GM12878 (cell line): ENCODE measurements at regions not wholly inside any gene's neighbourhood (a gene's known extent, or its start where the extent isn't known, plus 50 kb on each side); places are given as distances from the start of the nearest gene placed in this dataset.

Experiments used
- BRCA1 ChIP-seq: IDR thresholded peaks from 2 replicates; pipeline ENCODE4 v1.6.1; 2011; ENCODE audit warnings: low read depth, low read length, improper control_type of control experiment
- EP300 ChIP-seq, 2 experiments: fragments of 150-350 bp in 1 of 2; IDR thresholded peaks; 2 replicates each; pipeline ENCODE4 v1.6.1; 2011 to 2012; ENCODE audit warnings: low read depth in 2 of 2, low read length in 2 of 2, borderline replicate concordance in 1 of 2, improper control_type of control experiment in 1 of 2, inconsistent platforms in 1 of 2; ENCODE audit not compliant: control insufficient read depth in 1 of 2
- EZH2 ChIP-seq: IDR thresholded peaks from 2 replicates; pipeline ENCODE4 v1.6.1; 2012; ENCODE audit warnings: low read depth, mild to moderate bottlenecking, control low read depth, inconsistent platforms, low read length, borderline replicate concordance; ENCODE audit not compliant: control insufficient read depth
- FOXM1 ChIP-seq: IDR thresholded peaks from 2 replicates; pipeline ENCODE4 v1.6.1; 2012; ENCODE audit warnings: low read depth, mild to moderate bottlenecking, inconsistent platforms, low read length, moderate library complexity
- GABPA ChIP-seq: IDR thresholded peaks from 2 replicates; pipeline ENCODE4 v1.6.1; 2014; ENCODE audit warnings: antibody characterized with exemption, low read depth, mild to moderate bottlenecking, inconsistent platforms
- NRF1 ChIP-seq: conservative IDR thresholded peaks from 2 replicates; pipeline ENCODE4 v1.6.1; 2011; ENCODE audit warnings: mild to moderate bottlenecking, low read depth, low read length, improper control_type of control experiment
- POLR2A ChIP-seq: IDR thresholded peaks from 2 replicates; pipeline ENCODE4 v1.6.1; 2011; ENCODE audit warnings: low read depth, mild to moderate bottlenecking, low read length
- RBBP5 ChIP-seq: fragments of 200-600 bp; sonication (generic); conservative IDR thresholded peaks from 2 replicates; pipeline ENCODE4 v1.6.1; 2016
- TAF1 ChIP-seq: IDR thresholded peaks from 2 replicates; pipeline ENCODE4 v1.6.1; 2011; ENCODE audit warnings: mild to moderate bottlenecking, low read depth, low read length, borderline replicate concordance
- TF ChIP-seq, protein P1 (sequence below), 3 experiments: IDR thresholded peaks in 2 of 3; conservative IDR thresholded peaks in 1 of 3; 2 replicates each; pipeline ENCODE4 v1.5.1; 2011; ENCODE audit warnings: low read depth in 3 of 3, low read length in 3 of 3, mild to moderate bottlenecking in 3 of 3, control low read depth in 2 of 3, moderate library complexity in 2 of 3, inconsistent platforms in 1 of 3, mixed read lengths in 1 of 3; ENCODE audit not compliant: control insufficient read depth in 2 of 3, insufficient read depth in 1 of 3; ENCODE audit errors: extremely low read depth in 1 of 3
- TF ChIP-seq, protein P2 (sequence below): IDR thresholded peaks from 2 replicates; pipeline ENCODE4 v1.6.1; 2012; ENCODE audit warnings: low read depth, low read length, improper control_type of control experiment

DNA sequence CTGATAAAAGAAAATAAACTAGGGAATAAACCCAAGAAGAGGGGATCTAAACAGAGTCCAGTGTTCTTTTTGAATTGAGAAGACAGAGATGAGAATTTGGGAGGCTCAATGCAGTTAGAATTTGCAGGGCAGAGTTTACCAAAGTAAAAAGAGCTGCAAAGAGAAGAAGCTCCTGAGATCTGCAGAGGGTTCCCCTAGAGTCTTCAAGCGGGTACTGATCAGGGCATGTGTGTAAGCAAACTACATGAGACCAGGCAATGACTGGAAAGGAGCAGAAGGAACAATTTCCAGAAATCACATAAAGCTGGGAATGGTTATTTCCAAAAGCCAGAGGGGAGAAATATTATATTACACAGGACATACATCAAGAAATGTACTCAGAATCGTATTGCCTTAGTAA lies 58.1 kb upstream of the TES start:
- no peak for TF ChIP-seq RBBP5
- no peak for TF ChIP-seq EP300 (IDR thresholded peaks at IDR 0.05; ENCODE audit: borderline replicate concordance in 1 of 2, control insufficient read depth in 1 of 2, low read depth in 2 of 2, low read length in 2 of 2)
- TF ChIP-seq, protein P1, sequence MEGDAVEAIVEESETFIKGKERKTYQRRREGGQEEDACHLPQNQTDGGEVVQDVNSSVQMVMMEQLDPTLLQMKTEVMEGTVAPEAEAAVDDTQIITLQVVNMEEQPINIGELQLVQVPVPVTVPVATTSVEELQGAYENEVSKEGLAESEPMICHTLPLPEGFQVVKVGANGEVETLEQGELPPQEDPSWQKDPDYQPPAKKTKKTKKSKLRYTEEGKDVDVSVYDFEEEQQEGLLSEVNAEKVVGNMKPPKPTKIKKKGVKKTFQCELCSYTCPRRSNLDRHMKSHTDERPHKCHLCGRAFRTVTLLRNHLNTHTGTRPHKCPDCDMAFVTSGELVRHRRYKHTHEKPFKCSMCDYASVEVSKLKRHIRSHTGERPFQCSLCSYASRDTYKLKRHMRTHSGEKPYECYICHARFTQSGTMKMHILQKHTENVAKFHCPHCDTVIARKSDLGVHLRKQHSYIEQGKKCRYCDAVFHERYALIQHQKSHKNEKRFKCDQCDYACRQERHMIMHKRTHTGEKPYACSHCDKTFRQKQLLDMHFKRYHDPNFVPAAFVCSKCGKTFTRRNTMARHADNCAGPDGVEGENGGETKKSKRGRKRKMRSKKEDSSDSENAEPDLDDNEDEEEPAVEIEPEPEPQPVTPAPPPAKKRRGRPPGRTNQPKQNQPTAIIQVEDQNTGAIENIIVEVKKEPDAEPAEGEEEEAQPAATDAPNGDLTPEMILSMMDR (IDR thresholded peaks at IDR 0.05 in 2 of 3, conservative IDR thresholded peaks at IDR 0.05 in 1 of 3; ENCODE audit: control insufficient read depth in 2 of 3, extremely low read depth in 1 of 3, insufficient read depth in 1 of 3, low read depth in 3 of 3, low read length in 3 of 3), result no peak
- no peak for TF ChIP-seq TAF1
- TF ChIP-seq GABPA, result no peak
- TF ChIP-seq NRF1, result no peak
- no peak for TF ChIP-seq BRCA1
- TF ChIP-seq FOXM1, result no peak
- no peak for TF ChIP-seq POLR2A
- TF ChIP-seq, protein P2, sequence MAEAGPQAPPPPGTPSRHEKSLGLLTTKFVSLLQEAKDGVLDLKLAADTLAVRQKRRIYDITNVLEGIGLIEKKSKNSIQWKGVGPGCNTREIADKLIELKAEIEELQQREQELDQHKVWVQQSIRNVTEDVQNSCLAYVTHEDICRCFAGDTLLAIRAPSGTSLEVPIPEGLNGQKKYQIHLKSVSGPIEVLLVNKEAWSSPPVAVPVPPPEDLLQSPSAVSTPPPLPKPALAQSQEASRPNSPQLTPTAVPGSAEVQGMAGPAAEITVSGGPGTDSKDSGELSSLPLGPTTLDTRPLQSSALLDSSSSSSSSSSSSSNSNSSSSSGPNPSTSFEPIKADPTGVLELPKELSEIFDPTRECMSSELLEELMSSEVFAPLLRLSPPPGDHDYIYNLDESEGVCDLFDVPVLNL, result no peak
- TF ChIP-seq EZH2, result no peak
